HG03095 (cell line): ENCODE measurements at regions not wholly inside any gene's neighbourhood (a gene's known extent, or its start where the extent isn't known, plus 50 kb on each side); places are given as distances from the start of the nearest gene placed in this dataset.
"Not testable (repeated sequence)": the region's sequence is repeated elsewhere in the genome, so short reads cannot be mapped to it uniquely, and the experiment has no call there.

Experiments used
- ATAC-seq: cut with Tn5 transposase; IDR thresholded peaks from one replicate; pipeline ENCODE4 v1.9.1; 2021; ENCODE audit warnings: moderate library complexity; ENCODE audit not compliant: unreplicated experiment

DNA sequence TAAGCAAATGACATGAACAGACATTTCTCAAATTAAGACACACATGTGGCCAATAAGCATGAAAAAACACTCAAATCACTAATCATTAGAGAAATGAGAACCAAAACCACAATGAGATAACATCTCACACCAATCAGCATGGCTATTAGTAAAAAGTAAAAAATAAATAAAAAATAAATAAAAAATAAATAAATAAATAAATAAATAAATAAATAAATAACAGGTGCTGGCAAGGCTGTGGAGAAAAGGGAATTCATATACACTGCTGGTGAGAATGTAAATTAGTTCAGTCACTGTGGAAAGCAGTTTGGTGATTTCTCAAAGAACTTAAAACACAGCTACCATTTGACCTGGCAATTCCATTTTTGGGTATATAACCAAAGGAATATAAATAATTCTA is 167.1 kb upstream of the CNKSR2 start:
- no peak for ATAC-seq

DNA sequence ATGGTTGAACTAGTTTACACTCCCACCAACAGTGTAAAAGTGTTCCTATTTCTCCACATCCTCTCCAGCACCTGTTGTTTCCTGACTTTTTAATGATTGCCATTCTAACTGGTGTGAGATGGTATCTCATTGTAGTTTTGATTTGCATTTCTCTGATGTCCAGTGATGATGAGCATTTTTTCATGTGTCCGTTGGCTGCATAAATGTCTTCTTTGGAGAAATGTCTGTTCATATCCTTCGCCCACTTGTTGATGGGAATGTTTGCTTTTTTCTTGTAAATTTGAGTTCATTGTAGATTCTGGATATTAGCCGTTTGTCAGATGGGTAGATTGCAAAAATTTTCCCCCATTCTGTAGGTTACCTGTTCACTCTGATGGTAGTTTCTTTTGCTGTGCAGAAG is 155.0 kb upstream of the CNKSR2 start:
- ATAC-seq = not testable (repeated sequence)

DNA sequence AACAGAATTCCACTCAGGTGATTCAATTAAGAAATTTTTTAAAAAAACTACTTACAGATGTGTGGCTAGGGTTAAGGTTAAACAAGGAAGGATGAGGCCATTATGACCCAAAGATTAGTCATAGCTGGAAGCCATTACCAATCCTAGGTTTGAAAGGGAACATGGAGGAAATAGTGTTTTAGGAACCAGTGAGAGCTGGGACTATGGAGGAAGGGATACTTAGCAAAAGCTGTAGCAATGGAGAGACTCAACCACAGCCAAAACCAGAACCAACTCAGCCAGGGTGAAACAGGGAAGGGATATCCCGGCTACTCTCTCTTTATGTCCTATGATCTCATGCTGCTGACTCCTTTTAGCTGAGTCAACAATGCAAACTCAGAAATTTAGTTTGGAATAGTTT is 148.6 kb upstream of the CNKSR2 start:
- ATAC-seq = no peak

DNA sequence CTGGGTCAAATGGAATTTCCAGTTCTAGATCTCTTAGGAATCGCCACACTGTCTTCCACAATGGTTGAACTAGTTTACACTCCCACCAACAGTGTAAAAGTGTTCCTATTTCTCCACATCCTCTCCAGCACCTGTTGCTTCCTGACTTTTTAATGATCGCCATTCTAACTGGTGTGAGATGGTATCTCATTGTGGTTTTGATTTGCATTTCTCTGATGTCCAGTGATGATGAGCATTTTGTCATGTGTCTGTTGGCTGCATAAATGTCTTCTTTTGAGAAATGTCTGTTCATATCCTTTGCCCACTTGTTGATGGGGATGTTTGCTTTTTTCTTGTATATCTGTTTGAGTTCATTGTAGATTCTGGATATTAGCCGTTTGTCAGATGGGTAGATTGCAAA is 145.2 kb upstream of the CNKSR2 start:
- ATAC-seq = not testable (repeated sequence)

DNA sequence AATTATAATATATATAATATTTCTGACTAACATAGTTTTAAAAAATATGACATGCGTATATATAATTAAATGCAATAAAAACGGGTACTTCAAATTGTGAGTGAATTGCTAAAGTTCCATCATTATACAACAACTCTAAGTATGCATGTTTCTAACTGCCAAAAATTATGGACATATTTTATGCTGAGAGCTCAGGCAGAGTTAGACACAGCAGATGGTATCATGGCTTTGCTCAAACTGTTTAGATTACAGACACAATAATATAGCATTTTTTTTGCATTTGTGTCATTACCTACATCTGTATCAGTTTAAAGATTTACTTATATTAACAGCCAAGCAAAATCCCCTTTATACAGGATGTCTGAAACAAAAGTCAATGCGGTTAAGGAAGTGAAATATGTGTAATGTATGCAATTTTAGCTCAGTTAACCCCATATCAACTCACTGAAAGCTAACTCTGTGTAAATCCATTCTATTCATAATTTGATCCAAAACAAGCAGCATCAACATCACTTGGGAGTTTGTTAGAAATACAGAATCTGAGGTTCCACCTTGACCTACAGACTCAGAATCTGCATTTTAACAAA is 119.1 kb upstream of the CNKSR2 start:
- peak; percentile 96 for ATAC-seq

DNA sequence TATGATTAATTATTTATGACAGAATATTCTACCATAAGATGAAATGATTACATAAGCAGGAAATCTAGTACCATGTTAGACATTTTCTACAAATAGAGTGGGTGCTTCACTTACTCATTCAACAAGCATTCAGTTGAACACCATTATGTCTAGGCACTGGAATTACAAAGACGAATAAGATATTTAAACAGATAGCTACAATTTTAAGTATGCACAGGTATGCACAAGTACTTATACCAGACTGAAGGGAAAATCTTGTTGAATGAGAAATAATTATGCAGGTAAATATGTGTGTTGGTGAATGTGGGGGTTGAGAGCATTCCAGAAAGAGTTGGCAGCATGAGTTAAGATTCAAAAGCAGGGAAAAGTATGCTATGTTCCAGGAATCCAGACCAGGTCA is 107.3 kb upstream of the CNKSR2 start:
- no peak for ATAC-seq

DNA sequence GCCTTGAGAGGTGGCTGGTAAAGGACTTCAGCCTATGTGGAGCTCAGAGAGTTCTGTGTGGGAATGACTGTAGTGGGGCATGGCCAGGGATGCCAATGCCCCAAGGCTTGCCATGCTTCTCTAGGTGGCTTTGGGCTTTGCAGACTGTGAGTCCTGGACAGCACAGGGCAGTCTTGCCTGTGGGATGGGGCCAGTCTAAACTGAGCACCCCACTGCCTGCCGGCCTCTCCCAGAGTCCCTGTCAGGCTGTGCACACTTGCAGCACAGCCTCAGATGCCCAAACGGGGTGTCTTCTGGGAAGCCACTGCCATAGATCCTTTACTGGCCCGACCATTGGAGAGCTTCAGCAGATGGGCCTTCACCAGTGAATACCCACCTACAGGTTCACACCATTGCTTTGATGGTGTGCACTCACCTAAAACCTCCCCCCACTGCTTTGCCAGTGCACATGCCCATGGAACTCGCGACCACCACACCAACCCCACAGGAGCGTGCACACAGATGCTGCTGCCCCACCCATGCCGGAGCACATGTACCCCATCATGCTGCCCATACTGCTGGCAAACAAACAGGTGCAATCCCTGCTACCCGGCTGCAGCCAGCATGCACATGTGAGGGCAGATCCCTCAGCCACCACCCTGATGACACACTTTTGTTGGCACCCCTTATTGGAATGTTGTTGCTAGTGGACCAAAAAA is 97.3 kb upstream of the CNKSR2 start:
- no peak for ATAC-seq

DNA sequence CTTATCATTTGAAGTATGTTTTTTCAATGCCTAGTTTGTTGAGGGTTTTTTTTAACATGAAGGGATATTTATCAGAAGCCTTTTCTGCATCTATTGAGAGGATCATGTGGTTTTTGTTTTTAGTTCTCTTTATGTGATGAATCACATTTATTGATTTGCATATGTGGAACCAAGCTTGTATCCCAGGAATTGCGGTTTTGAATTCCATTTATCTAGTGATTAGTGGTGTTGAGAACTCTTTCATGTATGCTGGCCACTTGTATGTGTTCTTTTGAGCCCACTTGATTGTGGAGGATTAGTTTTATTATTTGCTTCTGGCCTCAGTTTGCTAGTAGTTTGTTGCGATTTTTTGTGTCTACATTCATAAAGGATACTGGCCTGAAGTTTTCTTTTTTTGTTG is 85.0 kb upstream of the CNKSR2 start:
- no peak for ATAC-seq

DNA sequence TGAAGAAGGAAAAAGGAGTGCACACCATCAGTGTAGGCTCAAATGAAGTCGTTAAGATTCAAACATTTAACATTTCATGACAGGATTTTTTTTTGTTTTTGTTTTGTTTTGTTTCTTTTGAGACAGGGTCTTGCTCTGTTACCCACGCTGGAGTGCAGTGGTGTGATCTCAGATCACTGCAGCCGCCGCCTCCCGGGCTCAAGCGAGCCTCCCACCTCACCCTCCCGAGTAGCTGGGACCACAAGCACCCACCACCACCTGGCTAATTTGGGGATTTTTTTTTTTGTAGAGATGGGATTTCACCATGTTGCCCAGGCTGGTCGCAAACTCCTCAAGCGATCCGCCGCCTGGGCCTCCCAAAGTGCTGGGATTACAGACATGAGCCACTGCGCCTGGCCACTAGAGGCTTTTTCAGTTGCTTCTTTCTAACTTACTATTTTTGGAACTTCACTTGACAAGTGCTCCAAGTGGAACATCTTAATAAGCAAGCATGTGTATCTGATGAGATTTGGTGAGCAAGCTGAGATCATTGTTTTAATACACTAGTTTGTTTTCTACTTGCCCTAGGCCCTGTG is 78.9 kb upstream of the CNKSR2 start:
- ATAC-seq = no peak

DNA sequence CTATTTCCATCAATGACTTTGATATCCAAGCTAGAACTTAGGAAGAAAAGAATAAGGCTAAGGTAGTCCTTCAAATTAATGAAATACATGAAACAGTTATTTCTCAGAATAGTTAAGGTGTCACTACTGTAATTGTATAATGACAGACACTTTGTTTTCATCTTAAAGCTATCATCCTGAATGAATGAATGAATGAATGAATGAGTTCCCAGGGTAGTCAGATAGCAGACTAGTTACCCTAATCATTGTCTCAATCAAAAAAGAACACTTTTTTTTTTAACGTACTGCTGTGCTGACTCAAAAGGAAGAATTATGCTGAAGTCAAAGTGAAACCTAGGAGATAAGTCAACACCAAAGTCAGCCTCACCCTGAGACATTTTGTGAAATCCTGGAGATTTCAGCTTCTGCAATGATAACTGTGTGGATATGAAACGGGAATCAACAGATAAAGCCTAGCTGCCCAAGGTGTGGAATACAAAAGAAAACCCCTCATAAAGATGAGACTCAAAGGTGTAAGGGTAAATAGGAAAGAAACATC is 68.3 kb upstream of the CNKSR2 start:
- no peak for ATAC-seq

DNA sequence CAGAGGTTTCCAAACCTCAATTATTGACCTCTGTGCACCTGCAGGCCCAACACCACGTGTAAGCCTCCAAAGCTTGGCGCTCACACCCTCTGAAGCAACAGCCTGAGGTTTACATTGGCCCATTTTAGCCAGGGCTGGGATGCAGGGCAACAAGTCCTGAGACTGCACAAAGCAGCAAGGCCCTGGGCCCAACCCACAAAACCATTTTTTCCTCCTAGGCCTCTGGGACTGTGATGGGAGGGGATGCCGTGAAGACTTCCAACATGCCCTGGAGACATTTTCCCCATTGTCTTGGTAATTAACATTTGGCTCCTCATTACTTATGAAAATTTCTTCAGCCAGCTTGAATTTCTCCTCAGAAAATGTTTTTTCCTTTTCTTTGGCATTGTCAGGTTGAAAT is 54.9 kb upstream of the CNKSR2 start:
- no peak for ATAC-seq
